Femur (tissue), 1 donor: ENCODE measurements at regions not wholly inside any gene's neighbourhood (a gene's known extent, or its start where the extent isn't known, plus 50 kb on each side); places are given as distances from the start of the nearest gene placed in this dataset.

Experiments
- DNase-seq: peaks from one replicate; pipeline ENCODE4 v3.0.0-alpha.2; 2017

GRCh38 chr2:136363470-136363869 is 245.5 kb upstream of the CXCR4 start:
- DNase-seq: no peak

- no peak for DNase-seq
Observed at GRCh38 chr2:136362676-136363390, 244.9 kb upstream of the CXCR4 start.

GRCh38 chr2:136361521-136361920 is 243.6 kb upstream of the CXCR4 start:
- DNase-seq: no peak

DNA sequence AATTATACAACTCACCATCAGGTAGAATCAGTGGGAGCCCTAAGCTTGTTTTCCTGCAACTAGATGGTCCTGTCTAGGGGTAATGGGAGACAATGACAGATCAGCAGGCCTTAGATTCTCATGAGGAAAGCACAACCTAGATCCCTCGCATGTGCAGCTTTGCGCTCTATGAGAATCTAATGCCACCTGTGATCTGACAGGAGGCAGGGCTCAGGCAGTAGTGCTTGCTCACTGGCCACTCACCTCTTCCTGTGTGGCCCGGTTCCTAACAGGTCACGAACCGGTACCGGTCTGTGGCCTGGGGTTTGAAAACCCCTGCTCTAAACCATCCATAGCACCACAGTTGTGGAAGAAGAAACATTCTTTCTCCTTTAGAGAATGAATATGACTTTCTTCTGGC is 242.8 kb upstream of the CXCR4 start:
- DNase-seq: no peak

GRCh38 chr2:136359121-136359965 is 241.4 kb upstream of the CXCR4 start:
- DNase-seq: no peak

- DNase-seq: no peak
Observed at GRCh38 chr2:136358576-136358975, 240.6 kb upstream of the CXCR4 start.

DNA sequence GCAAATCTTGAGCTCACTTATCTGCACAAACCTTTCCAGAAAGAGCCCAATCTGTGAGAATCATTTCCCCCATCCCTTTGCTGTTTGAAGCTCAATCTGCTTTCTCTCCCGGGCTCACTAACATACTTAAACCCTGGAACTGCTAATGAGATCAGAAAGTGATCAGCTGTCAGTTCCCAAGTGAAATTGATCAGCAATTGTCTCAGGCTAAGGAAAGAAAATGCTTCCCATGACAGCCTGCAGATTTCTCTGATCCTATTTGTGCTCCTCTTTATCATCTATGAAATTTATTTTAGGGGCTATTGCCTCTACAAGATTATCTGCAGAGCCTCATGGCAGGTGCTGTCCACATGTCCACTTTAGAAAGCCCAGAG is 239.0 kb upstream of the CXCR4 start:
- no peak for DNase-seq

DNA sequence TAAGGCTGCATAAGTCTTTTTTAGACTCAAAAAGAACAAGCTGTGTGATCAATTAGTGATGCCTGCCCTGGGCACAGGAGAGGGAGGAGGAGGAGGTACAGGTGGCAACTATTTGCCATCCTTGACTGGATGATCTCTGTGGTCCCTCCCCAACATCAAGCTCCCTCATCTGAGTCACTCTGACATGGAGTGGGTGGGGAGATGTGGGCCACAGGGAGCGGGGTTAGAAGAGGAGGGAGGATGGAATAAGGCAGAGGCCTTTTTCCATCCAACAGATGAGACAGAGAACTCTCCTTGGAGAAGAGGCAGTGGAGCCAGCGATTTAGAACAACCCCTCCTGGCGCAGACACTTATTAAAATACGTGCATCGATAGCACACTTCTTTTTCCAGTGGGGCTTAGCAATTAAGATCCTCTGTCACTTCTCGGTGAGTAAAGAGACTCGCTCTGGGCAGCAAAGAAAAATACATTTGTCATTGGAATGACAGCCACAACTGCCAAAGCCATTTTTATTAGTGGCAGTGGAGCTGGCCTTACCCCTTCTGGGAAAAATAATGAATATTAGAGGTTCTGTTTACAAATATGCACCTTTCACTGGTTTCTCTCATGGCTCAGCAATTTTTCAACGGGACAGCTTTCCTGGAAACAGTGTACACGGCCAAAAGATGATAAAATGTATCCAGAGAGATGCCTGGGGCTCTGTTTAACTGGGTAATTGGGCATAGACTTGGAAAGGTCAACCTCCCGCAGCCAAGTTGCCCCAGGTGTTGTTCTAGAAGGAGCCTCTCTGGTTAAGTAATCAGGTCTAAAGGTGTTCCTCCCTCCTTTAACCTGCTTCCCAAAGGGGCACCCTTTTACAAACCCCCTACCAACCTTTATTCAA is 238.4 kb upstream of the CXCR4 start:
- no peak for DNase-seq

GRCh38 chr2:136351684-136352083 is 233.7 kb upstream of the CXCR4 start:
- DNase-seq: no peak

GRCh38 chr2:136347981-136348380 is 230.0 kb upstream of the CXCR4 start:
- DNase-seq: no peak

DNA sequence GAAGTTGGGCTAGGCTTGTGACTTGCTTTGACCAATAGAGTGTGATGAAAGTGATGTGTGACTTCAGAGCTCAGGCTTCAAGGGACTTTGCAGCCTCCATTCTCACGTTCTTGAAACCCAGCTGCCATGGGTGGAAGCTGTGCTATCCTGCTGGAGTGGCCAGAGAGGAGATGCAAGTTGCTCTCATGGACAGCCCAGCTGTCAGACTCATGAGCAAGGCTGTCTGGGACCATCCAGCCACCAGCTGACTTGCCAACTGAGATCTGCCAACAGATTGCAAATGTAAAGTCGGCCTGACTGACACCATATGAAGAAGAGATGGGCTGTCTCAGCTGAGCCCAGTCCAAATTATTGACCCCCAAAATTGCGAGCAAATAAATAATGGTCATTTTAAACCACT is 226.4 kb upstream of the CXCR4 start:
- DNase-seq: no peak

- DNase-seq: peak; percentile 31
Observed at GRCh38 chr2:136342138-136342537, 224.2 kb upstream of the CXCR4 start.

GRCh38 chr2:136334967-136335366 is 217.0 kb upstream of the CXCR4 start:
- DNase-seq: no peak

GRCh38 chr2:136332436-136333095 is 214.6 kb upstream of the CXCR4 start:
- no peak for DNase-seq

DNA sequence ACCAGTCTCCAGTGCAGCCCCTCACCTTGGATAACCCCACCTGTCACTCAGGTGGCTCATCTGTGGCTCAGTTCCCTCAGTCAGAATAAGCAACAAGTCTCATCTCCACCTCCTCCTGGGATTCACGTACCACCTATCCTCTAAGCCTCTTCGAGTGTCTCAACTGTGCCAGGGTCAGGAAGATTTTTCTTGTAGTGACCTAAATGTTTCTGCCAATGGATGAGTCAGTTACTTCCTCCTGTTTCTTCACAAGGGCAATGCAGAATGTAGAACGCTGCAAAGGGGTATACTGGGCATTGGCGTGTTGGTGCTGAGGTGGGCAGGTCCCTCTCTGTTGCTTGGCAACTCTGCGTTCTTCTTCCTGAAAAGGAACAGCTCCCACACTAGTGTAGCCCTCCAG is 213.3 kb upstream of the CXCR4 start:
- no peak for DNase-seq

- DNase-seq: no peak
Observed at GRCh38 chr2:136328207-136328795, 210.4 kb upstream of the CXCR4 start.

- no peak for DNase-seq
Observed at GRCh38 chr2:136327162-136327852, 209.4 kb upstream of the CXCR4 start.

GRCh38 chr2:136325844-136326331 is 207.9 kb upstream of the CXCR4 start:
- DNase-seq: no peak

DNA sequence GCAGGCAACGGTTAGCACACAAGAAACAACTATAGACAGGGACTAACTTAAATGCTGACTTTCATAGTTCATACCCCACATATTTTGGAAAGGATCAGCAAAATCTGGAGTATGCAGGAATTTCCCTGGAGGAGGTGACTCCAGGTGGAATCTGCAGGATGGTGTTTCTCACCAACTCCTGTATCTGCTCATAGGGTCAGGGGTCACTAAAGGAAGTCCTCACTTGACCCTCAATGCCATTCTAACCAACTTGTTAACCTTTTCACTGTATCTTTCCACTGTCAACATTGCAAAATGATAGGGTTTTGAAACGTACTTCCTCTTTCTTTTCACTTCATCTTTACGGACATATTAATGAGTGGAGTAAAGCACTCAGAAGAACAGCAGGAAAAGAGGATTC is 207.0 kb upstream of the CXCR4 start:
- no peak for DNase-seq

GRCh38 chr2:136323935-136324334 is 206.0 kb upstream of the CXCR4 start:
- no peak for DNase-seq

GRCh38 chr2:136323195-136323594 is 205.2 kb upstream of the CXCR4 start:
- no peak for DNase-seq

DNA sequence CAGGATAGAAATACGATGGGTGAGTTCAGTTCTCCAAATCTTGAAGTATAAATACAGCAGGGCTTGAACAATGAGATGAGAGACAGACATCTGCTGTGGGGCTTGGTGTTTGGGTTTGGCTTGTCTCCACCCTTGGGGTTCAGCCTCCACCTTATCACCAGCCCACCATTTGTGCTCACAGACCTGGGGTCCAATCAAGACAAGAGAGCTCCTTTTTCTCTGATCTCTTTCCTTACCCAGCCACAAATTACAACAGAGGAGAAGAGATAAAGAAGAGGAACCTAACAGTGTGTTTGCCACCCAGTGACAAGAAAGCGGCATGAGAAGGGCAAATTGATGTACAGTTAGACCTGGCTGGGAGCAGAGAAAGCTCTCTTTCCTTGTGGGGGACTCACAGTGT is 204.5 kb upstream of the CXCR4 start:
- no peak for DNase-seq
